ENCODE measurements at regions not wholly inside any gene's neighbourhood (a gene's known extent, or its start where the extent isn't known, plus 50 kb on each side); places are given as distances from the start of the nearest gene placed in this dataset.

- Histone ChIP-seq H3K27me3 (ENCODE audit: control insufficient read depth in 1 of 2, insufficient read depth in 2 of 2, low read length in 2 of 2) (peaks cover 0 to 3% of the 10 kb centered on the region in 2 donors), H3K4me1 (ENCODE audit: insufficient read depth, low read length) (no peaks in the 10 kb centered on the region), H3K36me3 (ENCODE audit: insufficient read depth, low read length) (no peaks in the 10 kb centered on the region), H3K9ac (ENCODE audit: low read length) (no peak overlapping the region), H3K9me3 (ENCODE audit: low read length) (no peaks in the 10 kb centered on the region), H3K27ac (ENCODE audit: low read depth, low read length) (no peak overlapping the region), H3K4me3 (ENCODE audit: low read depth in 1 of 2, low read length in 2 of 2) (no peak overlapping the region)
These were observed 1433.8 kb downstream of the BRD1 start for GRCh38 chr22:48393885-48394284.

GRCh38 chr22:48393041-48393370, 1434.7 kb downstream of the BRD1 start:
- Histone ChIP-seq H3K27me3 (ENCODE audit: control insufficient read depth in 1 of 2, insufficient read depth in 2 of 2, low read length in 2 of 2) (peaks cover 0 to 3% of the 10 kb centered on the region in 2 donors), H3K9ac (ENCODE audit: low read length) (no peak overlapping the region), H3K4me1 (ENCODE audit: insufficient read depth, low read length) (no peaks in the 10 kb centered on the region), H3K9me3 (ENCODE audit: low read length) (no peaks in the 10 kb centered on the region), H3K27ac (ENCODE audit: low read depth, low read length) (no peak overlapping the region), H3K36me3 (ENCODE audit: insufficient read depth, low read length) (no peaks in the 10 kb centered on the region), H3K4me3 (ENCODE audit: low read depth in 1 of 2, low read length in 2 of 2) (no peak overlapping the region)

DNA sequence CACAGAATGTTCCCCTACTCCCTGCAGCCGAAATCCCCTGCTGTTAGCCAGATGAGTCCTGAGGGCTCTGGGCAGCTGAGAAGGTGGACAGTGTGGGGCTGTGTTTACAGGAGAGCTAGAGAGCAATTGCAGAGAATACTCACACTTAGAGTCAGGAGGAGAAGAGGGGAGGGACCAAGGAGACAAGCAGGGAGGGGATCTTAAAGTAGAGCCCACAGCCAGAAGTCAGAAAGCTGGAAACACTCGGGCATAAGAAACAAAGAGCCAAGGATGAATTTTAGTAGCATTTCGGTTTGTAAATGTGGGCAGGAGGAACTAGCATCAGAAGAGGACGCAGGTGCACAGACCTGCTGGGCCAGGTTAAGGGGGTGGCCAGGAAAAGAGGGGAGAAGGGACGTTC, 1435.9 kb downstream of the BRD1 start:
- no peak overlapping the region for H3K4me3 ChIP-seq (ENCODE audit: low read depth in 1 of 2, low read length in 2 of 2)
- peaks cover 0 to 3% of the 10 kb centered on the region in 2 donors for H3K27me3 ChIP-seq (ENCODE audit: control insufficient read depth in 1 of 2, insufficient read depth in 2 of 2, low read length in 2 of 2)
- no peaks in the 10 kb centered on the region for H3K4me1 ChIP-seq (ENCODE audit: insufficient read depth, low read length)
- no peak overlapping the region for H3K27ac ChIP-seq (ENCODE audit: low read depth, low read length)
- no peak overlapping the region for H3K9ac ChIP-seq (ENCODE audit: low read length)
- H3K9me3 ChIP-seq (ENCODE audit: low read length), result no peaks in the 10 kb centered on the region
- no peaks in the 10 kb centered on the region for H3K36me3 ChIP-seq (ENCODE audit: insufficient read depth, low read length)

GRCh38 chr22:48391171-48391711, 1436.4 kb downstream of the BRD1 start:
- H3K4me1 ChIP-seq (ENCODE audit: insufficient read depth, low read length), result no peaks in the 10 kb centered on the region
- H3K9ac ChIP-seq (ENCODE audit: low read length), result no peak overlapping the region
- H3K27ac ChIP-seq (ENCODE audit: low read depth, low read length), result no peak overlapping the region
- no peaks in the 10 kb centered on the region for H3K9me3 ChIP-seq (ENCODE audit: low read length)
- H3K4me3 ChIP-seq (ENCODE audit: low read depth in 1 of 2, low read length in 2 of 2), result no peak overlapping the region
- H3K27me3 ChIP-seq (ENCODE audit: control insufficient read depth in 1 of 2, insufficient read depth in 2 of 2, low read length in 2 of 2), result peaks cover 0 to 1% of the 10 kb centered on the region in 2 donors
- H3K36me3 ChIP-seq (ENCODE audit: insufficient read depth, low read length), result no peaks in the 10 kb centered on the region

GRCh38 chr22:48389916-48390315, 1437.8 kb downstream of the BRD1 start:
- no peaks in the 10 kb centered on the region for H3K27me3 ChIP-seq (ENCODE audit: control insufficient read depth in 1 of 2, insufficient read depth in 2 of 2, low read length in 2 of 2)

GRCh38 chr22:48382197-48382596, 1445.5 kb downstream of the BRD1 start:
- H3K36me3 ChIP-seq (ENCODE audit: insufficient read depth, low read length), result no peaks in the 10 kb centered on the region
- H3K9ac ChIP-seq (ENCODE audit: low read length), result no peak overlapping the region

More at GRCh38 chr22:48389916-48390315, 1437.8 kb downstream of the BRD1 start:
- Histone ChIP-seq H3K4me3 (ENCODE audit: low read depth in 1 of 2, low read length in 2 of 2) (no peak overlapping the region), H3K27ac (ENCODE audit: low read depth, low read length) (no peak overlapping the region), H3K36me3 (ENCODE audit: insufficient read depth, low read length) (no peaks in the 10 kb centered on the region), H3K9ac (ENCODE audit: low read length) (no peak overlapping the region), H3K4me1 (ENCODE audit: insufficient read depth, low read length) (no peaks in the 10 kb centered on the region), H3K9me3 (ENCODE audit: low read length) (no peaks in the 10 kb centered on the region)

GRCh38 chr22:48380016-48380665, 1447.5 kb downstream of the BRD1 start:
- H3K27ac ChIP-seq (ENCODE audit: low read depth, low read length), result no peak overlapping the region
- H3K27me3 ChIP-seq (ENCODE audit: control insufficient read depth in 1 of 2, insufficient read depth in 2 of 2, low read length in 2 of 2), result no peaks in the 10 kb centered on the region
- no peaks in the 10 kb centered on the region for H3K36me3 ChIP-seq (ENCODE audit: insufficient read depth, low read length)
- H3K9me3 ChIP-seq (ENCODE audit: low read length), result no peaks in the 10 kb centered on the region
- no peak overlapping the region for H3K4me3 ChIP-seq (ENCODE audit: low read depth in 1 of 2, low read length in 2 of 2)
- no peaks in the 10 kb centered on the region for H3K4me1 ChIP-seq (ENCODE audit: insufficient read depth, low read length)
- no peak overlapping the region for H3K9ac ChIP-seq (ENCODE audit: low read length)

More at GRCh38 chr22:48382197-48382596, 1445.5 kb downstream of the BRD1 start:
- H3K27ac ChIP-seq (ENCODE audit: low read depth, low read length), result no peak overlapping the region
- H3K4me3 ChIP-seq (ENCODE audit: low read depth in 1 of 2, low read length in 2 of 2), result no peak overlapping the region
- no peaks in the 10 kb centered on the region for H3K4me1 ChIP-seq (ENCODE audit: insufficient read depth, low read length)
- no peaks in the 10 kb centered on the region for H3K27me3 ChIP-seq (ENCODE audit: control insufficient read depth in 1 of 2, insufficient read depth in 2 of 2, low read length in 2 of 2)
- no peaks in the 10 kb centered on the region for H3K9me3 ChIP-seq (ENCODE audit: low read length)

- Histone ChIP-seq H3K36me3 (ENCODE audit: insufficient read depth, low read length) (no peaks in the 10 kb centered on the region), H3K9me3 (ENCODE audit: low read length) (no peaks in the 10 kb centered on the region), H3K9ac (ENCODE audit: low read length) (no peak overlapping the region), H3K4me1 (ENCODE audit: insufficient read depth, low read length) (no peaks in the 10 kb centered on the region), H3K27me3 (ENCODE audit: control insufficient read depth in 1 of 2, insufficient read depth in 2 of 2, low read length in 2 of 2) (no peaks in the 10 kb centered on the region), H3K4me3 (ENCODE audit: low read depth in 1 of 2, low read length in 2 of 2) (no peak overlapping the region), H3K27ac (ENCODE audit: low read depth, low read length) (no peak overlapping the region)
These were observed 1448.3 kb downstream of the BRD1 start for GRCh38 chr22:48379371-48379770.

- Histone ChIP-seq H3K9ac (ENCODE audit: low read length) (no peak overlapping the region), H3K4me3 (ENCODE audit: low read depth in 1 of 2, low read length in 2 of 2) (no peak overlapping the region), H3K9me3 (ENCODE audit: low read length) (no peaks in the 10 kb centered on the region), H3K27ac (ENCODE audit: low read depth, low read length) (no peak overlapping the region), H3K36me3 (ENCODE audit: insufficient read depth, low read length) (no peaks in the 10 kb centered on the region), H3K4me1 (ENCODE audit: insufficient read depth, low read length) (no peaks in the 10 kb centered on the region), H3K27me3 (ENCODE audit: control insufficient read depth in 1 of 2, insufficient read depth in 2 of 2, low read length in 2 of 2) (no peaks in the 10 kb centered on the region)
These were observed 1449.0 kb downstream of the BRD1 start for GRCh38 chr22:48378673-48379072.

- Histone ChIP-seq H3K27ac (ENCODE audit: low read depth, low read length) (no peak overlapping the region), H3K4me3 (ENCODE audit: low read depth in 1 of 2, low read length in 2 of 2) (no peak overlapping the region), H3K27me3 (ENCODE audit: control insufficient read depth in 1 of 2, insufficient read depth in 2 of 2, low read length in 2 of 2) (no peaks in the 10 kb centered on the region), H3K4me1 (ENCODE audit: insufficient read depth, low read length) (no peaks in the 10 kb centered on the region), H3K9me3 (ENCODE audit: low read length) (no peaks in the 10 kb centered on the region), H3K36me3 (ENCODE audit: insufficient read depth, low read length) (no peaks in the 10 kb centered on the region), H3K9ac (ENCODE audit: low read length) (no peak overlapping the region)
These were observed 1450.5 kb downstream of the BRD1 start for GRCh38 chr22:48376936-48377712.

- H3K27me3 ChIP-seq (ENCODE audit: control insufficient read depth in 1 of 2, insufficient read depth in 2 of 2, low read length in 2 of 2), result no peaks in the 10 kb centered on the region
- H3K4me1 ChIP-seq (ENCODE audit: insufficient read depth, low read length), result no peaks in the 10 kb centered on the region
- H3K36me3 ChIP-seq (ENCODE audit: insufficient read depth, low read length), result no peaks in the 10 kb centered on the region
- no peak overlapping the region for H3K4me3 ChIP-seq (ENCODE audit: low read depth in 1 of 2, low read length in 2 of 2)
- no peak overlapping the region for H3K27ac ChIP-seq (ENCODE audit: low read depth, low read length)
- no peak overlapping the region for H3K9ac ChIP-seq (ENCODE audit: low read length)
- H3K9me3 ChIP-seq (ENCODE audit: low read length), result no peaks in the 10 kb centered on the region
These were observed 1451.2 kb downstream of the BRD1 start for GRCh38 chr22:48376428-48376827.
